ENCODE measurements at regions not wholly inside any gene's neighbourhood (a gene's known extent, or its start where the extent isn't known, plus 50 kb on each side); places are given as distances from the start of the nearest gene placed in this dataset.

GRCh38 chr13:22489771-22490170, 691.0 kb upstream of the SGCG start:
- Mint-ChIP-seq H3K9me3 (ENCODE audit: unreplicated experiment) (no peaks in the 10 kb centered on the region), H3K4me1 (ENCODE audit: low read depth, unreplicated experiment) (peaks cover under 1% of the 10 kb centered on the region), H3K27me3 (ENCODE audit: unreplicated experiment) (no peaks in the 10 kb centered on the region), H3K4me3 (ENCODE audit: unreplicated experiment) (no peak overlapping the region), H3K27ac (ENCODE audit: unreplicated experiment) (no peak overlapping the region), H3K36me3 (ENCODE audit: unreplicated experiment) (no peaks in the 10 kb centered on the region)
- DNase-seq = no peak
- no peak for TF ChIP-seq CTCF (IDR thresholded peaks at IDR 0.05; ENCODE audit: partially characterized antibody, unreplicated experiment)

DNA sequence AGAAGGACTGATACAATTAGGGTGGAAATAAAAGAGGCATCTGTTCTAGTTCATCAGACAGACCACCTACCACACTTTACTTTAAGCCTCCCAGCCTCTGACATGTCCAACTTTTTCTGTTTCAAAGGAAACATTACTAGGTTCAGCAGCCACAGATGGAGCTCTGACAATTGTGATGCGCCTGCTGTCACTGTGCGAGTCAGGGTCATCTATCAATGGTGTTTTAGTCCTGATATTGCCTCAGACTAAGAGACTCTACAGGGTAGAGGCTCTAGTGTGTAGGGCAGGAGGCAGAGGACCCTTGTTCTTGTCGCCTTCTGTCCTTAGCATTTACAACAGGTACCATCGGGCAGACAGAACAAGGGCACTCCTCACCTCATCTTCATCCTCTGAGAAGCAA, 685.0 kb upstream of the SGCG start:
- DNase-seq = no peak
- Mint-ChIP-seq H3K4me1 (ENCODE audit: low read depth, unreplicated experiment) (peaks cover 10% of the 10 kb centered on the region), H3K27me3 (ENCODE audit: unreplicated experiment) (peaks cover 1% of the 10 kb centered on the region), H3K4me3 (ENCODE audit: unreplicated experiment) (no peak overlapping the region), H3K27ac (ENCODE audit: unreplicated experiment) (peak overlapping the region; percentile 38), H3K36me3 (ENCODE audit: unreplicated experiment) (no peaks in the 10 kb centered on the region), H3K9me3 (ENCODE audit: unreplicated experiment) (no peaks in the 10 kb centered on the region)
- no peak for TF ChIP-seq CTCF (IDR thresholded peaks at IDR 0.05; ENCODE audit: partially characterized antibody, unreplicated experiment)

GRCh38 chr13:22496803-22497508, 683.8 kb upstream of the SGCG start:
- no peak for DNase-seq
- Mint-ChIP-seq H3K27me3 (ENCODE audit: unreplicated experiment) (peaks cover 1% of the 10 kb centered on the region), H3K4me1 (ENCODE audit: low read depth, unreplicated experiment) (peaks cover 10% of the 10 kb centered on the region), H3K27ac (ENCODE audit: unreplicated experiment) (no peak overlapping the region), H3K4me3 (ENCODE audit: unreplicated experiment) (peak overlapping the region; percentile 9), H3K9me3 (ENCODE audit: unreplicated experiment) (no peaks in the 10 kb centered on the region), H3K36me3 (ENCODE audit: unreplicated experiment) (no peaks in the 10 kb centered on the region)
- TF ChIP-seq CTCF (IDR thresholded peaks at IDR 0.05; ENCODE audit: partially characterized antibody, unreplicated experiment) = no peak

DNA sequence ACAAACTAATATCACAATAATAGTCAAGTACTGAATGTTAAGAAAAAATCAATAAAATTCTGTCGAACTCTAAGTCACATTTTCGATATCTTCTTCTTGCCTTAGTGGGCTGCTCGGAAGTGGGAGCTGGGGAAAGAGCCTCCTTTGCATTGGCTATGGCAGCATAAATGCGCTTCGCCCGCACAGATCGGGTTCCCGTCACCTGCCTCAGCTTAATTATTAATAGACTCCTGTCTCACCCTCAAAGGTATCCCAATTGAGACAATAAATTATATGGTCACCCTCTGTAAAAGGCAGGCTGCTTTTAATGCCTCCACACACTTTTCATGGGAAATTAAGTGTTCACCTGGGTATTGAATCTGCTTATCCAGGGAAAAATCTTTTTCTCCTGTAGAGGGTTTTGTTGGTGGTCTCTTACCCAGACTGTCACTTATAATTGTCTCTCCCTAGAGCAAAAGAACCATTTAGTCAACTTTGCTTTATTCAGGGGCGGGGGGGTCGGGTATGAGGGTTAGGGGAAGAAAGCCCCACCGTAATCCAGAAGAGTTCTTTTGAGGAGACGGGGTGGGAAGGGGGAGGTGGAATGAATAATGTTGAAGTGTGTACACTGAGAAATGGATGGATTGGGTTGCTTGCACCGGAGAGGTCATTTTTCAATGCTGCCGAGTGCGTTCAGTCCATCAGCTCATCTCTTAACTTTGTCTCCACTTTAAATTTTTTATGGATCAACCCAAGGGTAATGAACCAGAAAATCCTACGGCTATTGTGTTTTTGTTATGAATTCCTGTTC, 682.6 kb upstream of the SGCG start:
- DNase-seq = no peak
- Mint-ChIP-seq H3K27me3 (ENCODE audit: unreplicated experiment) (peaks cover 1% of the 10 kb centered on the region), H3K4me1 (ENCODE audit: low read depth, unreplicated experiment) (peaks cover 10% of the 10 kb centered on the region), H3K4me3 (ENCODE audit: unreplicated experiment) (no peak overlapping the region), H3K9me3 (ENCODE audit: unreplicated experiment) (no peaks in the 10 kb centered on the region), H3K36me3 (ENCODE audit: unreplicated experiment) (no peaks in the 10 kb centered on the region), H3K27ac (ENCODE audit: unreplicated experiment) (no peak overlapping the region)
- no peak for TF ChIP-seq CTCF (IDR thresholded peaks at IDR 0.05; ENCODE audit: partially characterized antibody, unreplicated experiment)

DNA sequence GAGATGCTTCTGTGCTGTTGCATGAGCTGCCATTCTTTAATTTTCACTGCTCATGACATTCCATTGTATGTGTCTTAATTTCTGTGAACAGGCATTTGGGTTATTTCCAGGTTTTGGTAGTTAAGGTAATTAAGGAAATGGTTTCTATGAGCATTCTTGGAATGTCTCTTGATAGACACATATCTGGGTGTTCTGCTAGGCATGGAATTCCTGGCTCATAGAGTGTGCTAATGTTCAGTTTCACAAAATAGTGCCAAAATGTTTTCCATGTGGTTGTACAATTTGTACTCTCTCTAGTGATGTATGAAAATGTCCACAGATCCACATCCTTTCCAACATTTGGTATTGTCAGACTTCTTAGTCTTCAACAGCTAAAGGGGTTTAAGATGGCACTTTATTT, 680.9 kb upstream of the SGCG start:
- Mint-ChIP-seq H3K4me1 (ENCODE audit: low read depth, unreplicated experiment) (peaks cover 9% of the 10 kb centered on the region), H3K36me3 (ENCODE audit: unreplicated experiment) (no peaks in the 10 kb centered on the region), H3K4me3 (ENCODE audit: unreplicated experiment) (no peak overlapping the region), H3K27me3 (ENCODE audit: unreplicated experiment) (peaks cover 1% of the 10 kb centered on the region), H3K27ac (ENCODE audit: unreplicated experiment) (no peak overlapping the region), H3K9me3 (ENCODE audit: unreplicated experiment) (no peaks in the 10 kb centered on the region)
- DNase-seq = no peak
- TF ChIP-seq CTCF (IDR thresholded peaks at IDR 0.05; ENCODE audit: partially characterized antibody, unreplicated experiment) = no peak

Measured in glutamatergic neuron (in vitro differentiated cells).